Astrocyte (in vitro differentiated cells and primary cell): ENCODE measurements at regions not wholly inside any gene's neighbourhood (a gene's known extent, or its start where the extent isn't known, plus 50 kb on each side); places are given as distances from the start of the nearest gene placed in this dataset.

Experiments used
- DNase-seq: peaks from one replicate; pipeline ENCODE4 v3.0.0-alpha.2; 2010; ENCODE audit warnings: low read depth
- FAIRE-seq: peaks from 2 replicates; lab custom pipeline; 2011; peaks lifted over from hg19 to GRCh38; lab: Jason Lieb, UNC
- H2AFZ ChIP-seq: 2 replicates; pipeline ENCODE4 v1.6.0; 2012; ENCODE audit warnings: low read depth, low read length, inconsistent platforms
- H3K27ac ChIP-seq: 2 replicates; pipeline ENCODE4 v1.5.1; 2011; ENCODE audit warnings: low read depth, low read length, inconsistent platforms
- H3K27me3 ChIP-seq: 2 replicates; pipeline ENCODE4 v1.6.0; 2011; ENCODE audit warnings: low read length, inconsistent platforms; ENCODE audit not compliant: insufficient read depth
- H3K36me3 ChIP-seq: 2 replicates; pipeline ENCODE4 v1.5.1; 2011; ENCODE audit warnings: low read length, inconsistent platforms; ENCODE audit not compliant: insufficient read depth
- H3K4me1 ChIP-seq: 2 replicates; pipeline ENCODE4 v1.5.1; 2011; ENCODE audit warnings: low read length, inconsistent platforms; ENCODE audit not compliant: insufficient read depth
- H3K4me2 ChIP-seq: 2 replicates; pipeline ENCODE4 v1.6.0; 2012; ENCODE audit warnings: low read length, inconsistent platforms
- H3K4me3 ChIP-seq: 2 replicates; pipeline ENCODE4 v1.5.1; 2011; ENCODE audit warnings: low read depth, mild to moderate bottlenecking, low read length, inconsistent platforms; ENCODE audit not compliant: insufficient read depth
- H3K79me2 ChIP-seq: 2 replicates; pipeline ENCODE4 v1.6.0; 2012; ENCODE audit warnings: mild to moderate bottlenecking, low read length, inconsistent platforms; ENCODE audit not compliant: insufficient read depth
- H3K9ac ChIP-seq: 2 replicates; pipeline ENCODE4 v1.6.0; 2012; ENCODE audit warnings: mild to moderate bottlenecking, low read length, inconsistent platforms
- H3K9me3 ChIP-seq: 2 replicates; pipeline ENCODE4 v1.5.1; 2012; ENCODE audit warnings: low read depth, mild to moderate bottlenecking, low read length, inconsistent platforms; ENCODE audit not compliant: insufficient read depth
- H4K20me1 ChIP-seq: 2 replicates; pipeline ENCODE4 v1.6.0; 2012; ENCODE audit warnings: low read length, inconsistent platforms; ENCODE audit not compliant: insufficient read depth
- H3K27ac Mint-ChIP-seq: one replicate; pipeline ENCODE4 v1.8.0; 2021; ENCODE audit warnings: mild to moderate bottlenecking, mixed read lengths; ENCODE audit not compliant: unreplicated experiment
- H3K27me3 Mint-ChIP-seq: one replicate; pipeline ENCODE4 v1.8.0; 2021; ENCODE audit warnings: low read depth, mixed read lengths; ENCODE audit not compliant: unreplicated experiment
- H3K36me3 Mint-ChIP-seq: one replicate; pipeline ENCODE4 v1.8.0; 2021; ENCODE audit warnings: low read depth, mixed read lengths; ENCODE audit not compliant: unreplicated experiment
- H3K4me1 Mint-ChIP-seq: one replicate; pipeline ENCODE4 v1.8.0; 2021; ENCODE audit warnings: low read depth, mixed read lengths; ENCODE audit not compliant: unreplicated experiment
- H3K4me3 Mint-ChIP-seq: one replicate; pipeline ENCODE4 v1.8.0; 2021; ENCODE audit warnings: mild to moderate bottlenecking, moderate library complexity, mixed read lengths; ENCODE audit not compliant: unreplicated experiment
- H3K9me3 Mint-ChIP-seq: one replicate; pipeline ENCODE4 v1.8.0; 2021; ENCODE audit warnings: mild to moderate bottlenecking, mixed read lengths; ENCODE audit not compliant: unreplicated experiment
- EZH2 ChIP-seq: IDR thresholded peaks from 2 replicates; pipeline ENCODE4 v1.6.1; 2012; ENCODE audit warnings: mild to moderate bottlenecking, low read length, inconsistent platforms; ENCODE audit not compliant: insufficient read depth
- TF ChIP-seq, protein P1 (sequence below): IDR thresholded peaks from 2 replicates; pipeline ENCODE4 v1.5.1; 2011; ENCODE audit warnings: low read depth, mild to moderate bottlenecking, inconsistent platforms, low read length, moderate library complexity; ENCODE audit not compliant: insufficient read depth

DNA sequence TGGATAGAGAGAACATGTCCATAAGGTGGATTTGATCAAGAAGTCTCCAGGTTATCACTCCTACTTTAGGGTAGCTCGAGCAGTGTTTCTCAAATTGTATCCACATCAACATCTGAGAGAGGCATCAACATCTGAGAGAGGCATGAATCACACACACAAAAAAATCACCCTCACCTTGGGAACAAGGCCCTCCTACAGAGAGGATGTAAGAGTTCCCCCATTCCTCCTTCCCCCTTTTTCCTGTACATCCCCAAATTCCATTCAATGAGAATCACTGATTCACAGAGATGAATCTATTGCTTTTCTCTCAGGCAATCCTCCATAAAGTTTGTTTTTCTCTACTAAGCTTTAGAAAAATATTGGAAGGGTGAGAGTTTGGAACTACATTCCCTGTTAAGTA is 233.4 kb upstream of the CDH6 start:
- Histone ChIP-seq H3K4me1 (no peaks in the 10 kb centered on the region), H3K4me3 (no peak overlapping the region), H3K9ac (no peak overlapping the region), H3K27ac (no peak overlapping the region), H3K27me3 (no peaks in the 10 kb centered on the region), H3K79me2 (no peaks in the 10 kb centered on the region), H3K9me3 (no peaks in the 10 kb centered on the region), H3K4me2 (no peak overlapping the region), H4K20me1 (no peaks in the 10 kb centered on the region), H3K36me3 (no peaks in the 10 kb centered on the region), H2AFZ (no peak overlapping the region)
- TF ChIP-seq, protein P1, sequence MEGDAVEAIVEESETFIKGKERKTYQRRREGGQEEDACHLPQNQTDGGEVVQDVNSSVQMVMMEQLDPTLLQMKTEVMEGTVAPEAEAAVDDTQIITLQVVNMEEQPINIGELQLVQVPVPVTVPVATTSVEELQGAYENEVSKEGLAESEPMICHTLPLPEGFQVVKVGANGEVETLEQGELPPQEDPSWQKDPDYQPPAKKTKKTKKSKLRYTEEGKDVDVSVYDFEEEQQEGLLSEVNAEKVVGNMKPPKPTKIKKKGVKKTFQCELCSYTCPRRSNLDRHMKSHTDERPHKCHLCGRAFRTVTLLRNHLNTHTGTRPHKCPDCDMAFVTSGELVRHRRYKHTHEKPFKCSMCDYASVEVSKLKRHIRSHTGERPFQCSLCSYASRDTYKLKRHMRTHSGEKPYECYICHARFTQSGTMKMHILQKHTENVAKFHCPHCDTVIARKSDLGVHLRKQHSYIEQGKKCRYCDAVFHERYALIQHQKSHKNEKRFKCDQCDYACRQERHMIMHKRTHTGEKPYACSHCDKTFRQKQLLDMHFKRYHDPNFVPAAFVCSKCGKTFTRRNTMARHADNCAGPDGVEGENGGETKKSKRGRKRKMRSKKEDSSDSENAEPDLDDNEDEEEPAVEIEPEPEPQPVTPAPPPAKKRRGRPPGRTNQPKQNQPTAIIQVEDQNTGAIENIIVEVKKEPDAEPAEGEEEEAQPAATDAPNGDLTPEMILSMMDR = no peak
- no peak for TF ChIP-seq EZH2
- peaks cover 17% of the 10 kb centered on the region for H3K4me1 Mint-ChIP-seq
- no peak for FAIRE-seq
- H3K27ac Mint-ChIP-seq = peak overlapping the region; percentile 21
- H3K27me3 Mint-ChIP-seq = no peaks in the 10 kb centered on the region
- H3K9me3 Mint-ChIP-seq = no peaks in the 10 kb centered on the region
- H3K4me3 Mint-ChIP-seq = no peak overlapping the region
- no peaks in the 10 kb centered on the region for H3K36me3 Mint-ChIP-seq
- DNase-seq = no peak

DNA sequence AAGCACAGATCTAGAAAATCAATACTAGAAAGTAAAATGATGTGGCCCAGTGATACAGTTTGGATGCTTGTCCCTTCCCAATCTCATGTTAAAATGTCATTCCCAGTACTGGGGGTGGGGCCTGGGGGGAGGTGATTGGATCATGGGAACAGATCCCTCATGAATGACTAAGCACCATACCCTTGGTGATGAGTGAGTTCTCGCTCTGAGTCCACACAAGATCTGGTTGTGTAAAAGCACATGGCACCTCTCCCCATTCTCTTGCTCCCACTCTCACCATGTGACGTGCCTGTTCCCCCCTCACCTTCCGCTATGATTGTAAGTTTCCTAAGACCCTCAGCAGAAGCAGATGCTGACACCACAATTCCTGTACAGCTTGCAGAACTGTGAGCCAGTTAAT is 234.2 kb upstream of the CDH6 start:
- Histone ChIP-seq H3K27me3 (no peaks in the 10 kb centered on the region), H3K9ac (no peak overlapping the region), H3K79me2 (no peaks in the 10 kb centered on the region), H3K27ac (no peak overlapping the region), H3K36me3 (no peaks in the 10 kb centered on the region), H3K4me2 (no peak overlapping the region), H4K20me1 (no peaks in the 10 kb centered on the region), H3K9me3 (no peaks in the 10 kb centered on the region), H2AFZ (no peak overlapping the region), H3K4me1 (no peaks in the 10 kb centered on the region), H3K4me3 (no peak overlapping the region)
- Mint-ChIP-seq H3K4me3 (no peak overlapping the region), H3K27ac (peak overlapping the region; percentile 5), H3K4me1 (peaks cover 17% of the 10 kb centered on the region), H3K36me3 (no peaks in the 10 kb centered on the region), H3K9me3 (no peaks in the 10 kb centered on the region), H3K27me3 (no peaks in the 10 kb centered on the region)
- TF ChIP-seq EZH2 = no peak
- TF ChIP-seq, protein P1 = no peak
- DNase-seq (no peak), FAIRE-seq (no peak)

DNA sequence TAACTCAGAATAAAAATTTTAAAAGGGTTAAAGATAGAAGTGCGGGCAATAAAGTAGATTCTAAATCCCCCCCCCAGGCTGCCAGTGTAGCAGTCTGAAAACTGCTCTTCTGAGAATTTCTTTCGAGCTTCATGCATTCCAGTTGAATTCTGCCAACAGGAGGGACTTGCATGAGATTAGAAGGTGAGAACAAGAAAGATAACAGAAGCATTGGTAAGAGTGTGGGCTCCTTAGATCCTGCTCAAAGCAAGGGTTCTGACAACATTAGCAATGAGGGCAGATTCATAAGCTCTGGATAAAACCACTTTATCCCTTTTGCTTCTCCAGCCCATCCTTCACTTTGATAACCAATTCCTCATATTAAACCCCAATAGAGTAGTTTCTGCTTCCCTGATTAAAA is 235.9 kb upstream of the CDH6 start:
- H3K9me3 Mint-ChIP-seq = peaks cover 3% of the 10 kb centered on the region
- Histone ChIP-seq H2AFZ (no peak overlapping the region), H3K4me2 (no peak overlapping the region), H3K4me1 (no peaks in the 10 kb centered on the region), H3K36me3 (no peaks in the 10 kb centered on the region), H3K79me2 (no peaks in the 10 kb centered on the region), H3K4me3 (no peak overlapping the region), H4K20me1 (no peaks in the 10 kb centered on the region), H3K27ac (no peak overlapping the region), H3K27me3 (no peaks in the 10 kb centered on the region), H3K9ac (no peak overlapping the region), H3K9me3 (no peaks in the 10 kb centered on the region)
- no peak for TF ChIP-seq EZH2
- TF ChIP-seq, protein P1 = no peak
- no peaks in the 10 kb centered on the region for H3K36me3 Mint-ChIP-seq
- H3K27me3 Mint-ChIP-seq = no peaks in the 10 kb centered on the region
- FAIRE-seq = no peak
- H3K4me3 Mint-ChIP-seq = no peak overlapping the region
- no peak for DNase-seq
- no peak overlapping the region for H3K27ac Mint-ChIP-seq
- peaks cover 17% of the 10 kb centered on the region for H3K4me1 Mint-ChIP-seq
